ENCODE measurements at regions not wholly inside any gene's neighbourhood (a gene's known extent, or its start where the extent isn't known, plus 50 kb on each side); places are given as distances from the start of the nearest gene placed in this dataset.

DNA sequence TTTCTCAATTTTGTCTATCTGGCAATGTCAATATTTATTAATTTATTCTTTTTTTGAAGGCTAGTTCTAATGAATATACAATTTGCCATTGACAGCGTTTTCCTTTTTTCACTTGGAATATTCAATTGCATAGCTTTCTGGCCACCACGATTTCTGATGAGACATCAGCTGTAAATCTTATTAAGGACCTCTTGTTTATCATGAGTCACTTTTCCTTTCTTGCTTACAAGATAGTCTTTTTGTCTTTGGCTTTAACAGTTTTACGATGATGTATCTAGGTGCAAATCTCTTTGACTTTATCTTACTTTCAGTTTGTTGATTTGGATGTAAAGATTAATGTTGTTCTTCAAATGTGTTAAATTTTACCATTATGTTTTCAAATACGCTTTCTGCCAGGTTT is 991.6 kb upstream of the SLC10A2 start:
- TF ChIP-seq, protein P1, sequence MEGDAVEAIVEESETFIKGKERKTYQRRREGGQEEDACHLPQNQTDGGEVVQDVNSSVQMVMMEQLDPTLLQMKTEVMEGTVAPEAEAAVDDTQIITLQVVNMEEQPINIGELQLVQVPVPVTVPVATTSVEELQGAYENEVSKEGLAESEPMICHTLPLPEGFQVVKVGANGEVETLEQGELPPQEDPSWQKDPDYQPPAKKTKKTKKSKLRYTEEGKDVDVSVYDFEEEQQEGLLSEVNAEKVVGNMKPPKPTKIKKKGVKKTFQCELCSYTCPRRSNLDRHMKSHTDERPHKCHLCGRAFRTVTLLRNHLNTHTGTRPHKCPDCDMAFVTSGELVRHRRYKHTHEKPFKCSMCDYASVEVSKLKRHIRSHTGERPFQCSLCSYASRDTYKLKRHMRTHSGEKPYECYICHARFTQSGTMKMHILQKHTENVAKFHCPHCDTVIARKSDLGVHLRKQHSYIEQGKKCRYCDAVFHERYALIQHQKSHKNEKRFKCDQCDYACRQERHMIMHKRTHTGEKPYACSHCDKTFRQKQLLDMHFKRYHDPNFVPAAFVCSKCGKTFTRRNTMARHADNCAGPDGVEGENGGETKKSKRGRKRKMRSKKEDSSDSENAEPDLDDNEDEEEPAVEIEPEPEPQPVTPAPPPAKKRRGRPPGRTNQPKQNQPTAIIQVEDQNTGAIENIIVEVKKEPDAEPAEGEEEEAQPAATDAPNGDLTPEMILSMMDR (IDR thresholded peaks at IDR 0.05) = no peak
- TF ChIP-seq POLR2A (IDR thresholded peaks at IDR 0.05) = no peak
